Stimulated activated CD4-positive, alpha-beta T cell treated with anti-CD3 and anti-CD28 coated beads, Interleukin-12 subunit alpha, Interleukin-12 subunit beta, amount 100 ng/mL, for 4 hours (primary cell): ENCODE measurements at regions not wholly inside any gene's neighbourhood (a gene's known extent, or its start where the extent isn't known, plus 50 kb on each side); places are given as distances from the start of the nearest gene placed in this dataset.

ENCODE experiments used
- DNase-seq: peaks from one replicate; pipeline ENCODE4 v3.0.0-alpha.2; 2020

- no peak for DNase-seq
Observed at GRCh38 chr19:16022681-16023080, 53.6 kb upstream of the TPM4 start.

DNA sequence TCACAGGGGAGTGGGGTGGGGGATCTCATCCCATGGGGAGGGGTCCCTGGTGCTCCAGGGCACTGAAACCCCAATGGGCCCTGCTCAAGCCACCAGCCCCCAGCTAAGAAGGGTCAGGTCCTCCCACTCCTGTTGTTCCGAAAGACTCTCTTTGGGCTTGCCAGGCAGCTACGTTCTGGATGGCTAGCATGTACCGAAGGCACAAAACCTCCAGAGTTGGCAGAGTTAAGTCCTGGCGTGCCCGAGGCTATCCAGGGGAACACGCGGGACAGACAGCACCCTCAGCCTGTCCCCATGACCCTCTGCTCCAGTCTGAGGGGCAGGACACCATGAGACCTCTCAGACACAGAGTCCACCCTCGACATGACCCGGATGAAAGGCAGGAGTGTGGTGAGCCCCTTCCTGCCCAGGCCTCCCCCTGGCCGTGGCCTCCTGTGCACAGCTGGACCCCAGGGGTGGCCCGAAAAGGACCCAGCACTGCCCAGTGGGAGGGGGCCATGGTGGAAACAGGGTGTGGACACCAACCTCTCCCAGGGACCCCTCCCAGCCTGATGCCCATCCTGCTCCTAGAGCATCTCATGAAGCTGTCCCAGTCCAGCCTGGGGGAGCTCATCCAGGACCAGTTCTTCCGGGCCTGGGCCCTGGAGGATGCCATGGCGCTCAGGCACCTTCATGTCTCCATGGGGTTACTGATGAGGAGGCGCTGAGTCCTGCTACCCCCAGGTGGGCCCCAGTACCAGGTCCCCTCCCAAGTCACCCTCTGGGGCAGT, 53.0 kb upstream of the TPM4 start:
- no peak for DNase-seq

- no peak for DNase-seq
Observed at GRCh38 chr19:16024266-16025107, 51.8 kb upstream of the TPM4 start.

- no peak for DNase-seq
Observed at GRCh38 chr19:16025108-16026101, 50.9 kb upstream of the TPM4 start.

DNA sequence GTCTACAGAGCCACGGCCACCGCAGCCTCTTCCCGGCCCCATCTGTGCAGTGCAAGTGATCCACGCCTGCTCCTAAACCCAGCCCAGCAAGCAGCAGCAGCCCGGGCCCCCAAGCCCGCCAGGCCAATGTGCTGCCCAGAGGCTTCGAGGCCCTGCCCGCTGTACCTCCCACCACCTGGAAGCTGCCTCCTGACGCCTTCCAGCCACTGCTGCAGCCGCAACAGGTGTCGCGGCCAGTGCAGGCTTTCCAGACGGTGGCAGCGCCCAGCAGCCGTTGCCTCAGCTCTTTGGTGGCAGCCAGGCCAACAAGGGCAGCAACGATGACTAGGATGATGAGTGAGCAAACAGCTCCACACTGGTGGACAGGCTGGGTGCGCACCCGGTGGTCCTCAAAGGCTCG, 50.2 kb upstream of the TPM4 start:
- DNase-seq: no peak
